Vagina (tissue), 2 donors: ENCODE measurements at regions not wholly inside any gene's neighbourhood (a gene's known extent, or its start where the extent isn't known, plus 50 kb on each side); places are given as distances from the start of the nearest gene placed in this dataset.

Experiments
- CTCF ChIP-seq, 3 experiments: fragments of 450-650 bp in 2 of 3; fragments of 200-600 bp in 1 of 3; sonication (generic) in 1 of 3; IDR thresholded peaks; one replicate each; pipeline ENCODE4 v1.5.1; 2017 to 2019; ENCODE audit warnings: antibody characterized with exemption in 3 of 3, mild to moderate bottlenecking in 2 of 3, moderate library complexity in 2 of 3
- POLR2A ChIP-seq, 2 donors: fragments of 450-650 bp; IDR thresholded peaks; one replicate each; pipeline ENCODE4 v1.6.1; 2017; ENCODE audit warnings: antibody characterized with exemption in 2 of 2, mild to moderate bottlenecking in 2 of 2, moderate library complexity in 2 of 2
- POLR2AphosphoS5 ChIP-seq, 2 donors: sonication (generic); formaldehyde crosslinking; IDR thresholded peaks; one replicate each; pipeline ENCODE4 v1.9.0; 2017; ENCODE audit warnings: antibody characterized with exemption in 2 of 2, mild to moderate bottlenecking in 2 of 2, low read depth in 1 of 2; ENCODE audit not compliant: insufficient read depth in 1 of 2

- TF ChIP-seq POLR2AphosphoS5 (IDR thresholded peaks at IDR 0.05; ENCODE audit: insufficient read depth in 1 of 2, low read depth in 1 of 2): no peak
- TF ChIP-seq CTCF (IDR thresholded peaks at IDR 0.05): no peak
- TF ChIP-seq POLR2A (IDR thresholded peaks at IDR 0.05): no peak
Observed at GRCh38 chr3:177551431-177551836, 354.2 kb upstream of the TBL1XR1 start.
